Heart left ventricle (tissue), 16 donors: ENCODE measurements at regions not wholly inside any gene's neighbourhood (a gene's known extent, or its start where the extent isn't known, plus 50 kb on each side); places are given as distances from the start of the nearest gene placed in this dataset.

Source experiments
- ATAC-seq, 4 donors: fragments of 200-7000 bp; cut with Tn5 transposase; one replicate each; pipeline ENCODE4 v1.9.1; 2020 to 2022; ENCODE audit warnings: moderate library complexity in 4 of 4, mild to moderate bottlenecking in 3 of 4, moderate number of reproducible peaks in 1 of 4
- DNase-seq, 5 donors: peaks; one replicate each; pipeline ENCODE4 v3.0.0-alpha.2; 2020
- H3K27ac ChIP-seq, 12 donors: fragments of 200-600 bp; sonication (generic) in 4 of 12; one replicate each; pipeline versions ENCODE4 v1.5.0 to v1.8.0; 2016 to 2022; ENCODE audit warnings: mild to moderate bottlenecking in 2 of 12
- H3K27me3 ChIP-seq, 9 donors: fragments of 200-600 bp; sonication (generic) in 2 of 9; one replicate each; pipeline versions ENCODE4 v1.5.1 to v1.8.0; 2016 to 2022; ENCODE audit warnings: mild to moderate bottlenecking in 3 of 9
- H3K36me3 ChIP-seq, 9 donors: fragments of 200-600 bp; sonication (generic) in 2 of 9; one replicate each; pipeline versions ENCODE4 v1.5.0 to v1.8.0; 2018 to 2022; ENCODE audit warnings: mild to moderate bottlenecking in 2 of 9
- H3K4me1 ChIP-seq, 12 donors: fragments of 200-600 bp; sonication (generic) in 4 of 12; one replicate each; pipeline versions ENCODE4 v1.5.0 to v1.8.0; 2016 to 2022; ENCODE audit warnings: mild to moderate bottlenecking in 3 of 12
- H3K4me3 ChIP-seq, 12 donors: fragments of 200-600 bp; sonication (generic) in 4 of 12; one replicate each; pipeline versions ENCODE4 v1.5.0 to v1.8.0; 2017 to 2022; ENCODE audit warnings: mild to moderate bottlenecking in 9 of 12, moderate library complexity in 4 of 12
- H3K9me3 ChIP-seq, 12 donors: fragments of 200-600 bp; sonication (generic) in 4 of 12; one replicate each; pipeline versions ENCODE4 v1.5.0 to v1.8.0; 2016 to 2022; ENCODE audit warnings: mild to moderate bottlenecking in 1 of 12
- CTCF ChIP-seq, 12 donors: fragments of 200-600 bp; sonication (generic) in 4 of 12; IDR thresholded peaks; one replicate each; pipeline versions ENCODE4 v1.5.0 to v1.8.0; 2018 to 2022; ENCODE audit warnings: antibody characterized with exemption in 12 of 12, mild to moderate bottlenecking in 5 of 12
- POLR2A ChIP-seq, 2 donors: fragments of 450-650 bp; IDR thresholded peaks; one replicate each; pipeline ENCODE4 v1.6.1; 2017; ENCODE audit warnings: antibody characterized with exemption in 2 of 2, mild to moderate bottlenecking in 2 of 2, moderate library complexity in 2 of 2
- WGBS, 4 donors: extraction: QIAGEN DNeasy Blood & Tissue Kit in 2 of 4; methylation state at CpG; one replicate each; pipeline versions ENCODE4 v1.1.5 to v1.1.7; 2013 to 2018; 5-methylcytosine and 5-hydroxymethylcytosine counted together
- intact Hi-C, 10 donors: fragments of 100-400 bp; cut with DNase I; formaldehyde crosslinking; loops; one replicate each; pipeline versions ENCODE4 v1.11.1 to v1.14.2; 2022
- donor health status: ischemic (EF 13 %, LVEDD 7.1; RV severe dilation, severe dysfunction).
- donor health status: healthy with polysubstance abuse.
- donor health status: DM: no; HTN: yes; CAD: no.
- donor health status: DM: no; HTN: no; CAD: no.
- donor health status: ischemic (EF 25% LVEDD 6.9; RV normal size, moderate dysfunction).
- donor health status: ischemic (EF 25% LVEDD 5.7; RV mildly dilated, moderate dysfunction).
- donor health status: healthy.
- donor health status: DM: yes; HTN: yes; CAD: no.
- donor health status: ischemic (EF 35%, LVEDD 5.7; RV mildly dilated, moderate dysfunction).
- donor health status: nonischemic (EF 11% LVEDD 7.7; RV severe dilation, severe dysfunction).
- donor health status: DM: yes; HTN: yes; CAD: no.
- donor health status: PGD.
- donor health status: ischemic (EF 29% LVEDD 5.4; RV normal size, mild dysfunction).
- donor health status: nonischemic (EF 23%, LVEDD 6.1; RV moderate dilation, normal function).

DNA sequence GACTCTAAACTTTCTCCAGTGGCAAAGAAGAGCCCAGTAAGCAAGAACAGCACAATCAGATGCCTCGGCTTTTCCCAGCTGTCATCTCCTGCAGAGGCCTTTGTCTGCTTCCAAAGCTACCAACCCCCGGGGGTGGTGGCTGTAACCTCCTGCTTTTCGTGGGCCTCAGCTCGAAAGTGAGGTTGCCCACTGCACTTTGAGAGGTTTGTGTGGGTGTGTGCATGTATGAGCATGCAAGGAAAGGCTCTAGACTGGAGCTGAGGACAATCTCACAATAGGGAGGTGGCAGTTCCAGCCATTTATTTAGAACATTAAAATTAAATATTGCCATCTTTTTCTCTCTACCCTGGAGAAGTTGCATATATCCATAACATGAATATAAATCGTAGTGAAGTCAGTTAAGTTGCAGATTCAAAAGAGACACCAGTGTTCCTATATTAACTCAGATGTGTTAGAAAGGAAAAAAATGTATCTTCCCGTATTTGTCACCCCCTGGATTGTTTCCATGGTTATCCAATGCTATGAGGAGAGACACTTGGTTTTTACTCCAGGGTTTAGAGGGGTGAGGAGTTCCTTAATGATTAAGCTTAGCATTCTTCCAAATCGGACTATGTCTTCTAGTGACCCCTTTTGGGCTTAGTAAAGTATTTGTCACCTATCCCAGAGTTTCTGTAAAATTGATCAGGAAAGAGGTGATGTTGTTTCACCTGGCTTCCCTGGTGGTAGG lies 781.1 kb downstream of the INHBA start:
- Histone ChIP-seq H3K9me3 (no peaks in the 10 kb centered on the region), H3K36me3 (no peaks in the 10 kb centered on the region), H3K4me1 (peaks cover 0 to 8% (median 0%) of the 10 kb centered on the region in 12 donors), H3K4me3 (no peak overlapping the region), H3K27ac (no peak overlapping the region), H3K27me3 (no peaks in the 10 kb centered on the region)
- no peak for ATAC-seq
- TF ChIP-seq POLR2A (IDR thresholded peaks at IDR 0.05) (no peak), CTCF (IDR thresholded peaks at IDR 0.05) (no peak)
- 77 to 83% (median 81%) methylated on average over 7 of the region's 7 CpGs for WGBS, 4 donors
- intact Hi-C loops = no loop called here
- DNase-seq = no peak

GRCh38 chr7:40918701-40919271 lies 784.0 kb downstream of the SUGCT start:
- no peak for TF ChIP-seq POLR2A (IDR thresholded peaks at IDR 0.05)
- no peak for TF ChIP-seq CTCF (IDR thresholded peaks at IDR 0.05)
- DNase-seq = no peak
- 51 to 54% (median 52%) methylated on average over 2 of the region's 2 CpGs for WGBS, 4 donors
- peak in 3 of 4 donors; percentile 45 to 77 (median 51) for ATAC-seq
- Histone ChIP-seq H3K9me3 (no peaks in the 10 kb centered on the region), H3K27ac (no peak overlapping the region), H3K4me3 (no peak overlapping the region), H3K36me3 (no peaks in the 10 kb centered on the region), H3K27me3 (no peaks in the 10 kb centered on the region), H3K4me1 (peaks cover 0 to 8% (median 0%) of the 10 kb centered on the region in 12 donors)
- intact Hi-C loops = no loop called here

GRCh38 chr7:40916813-40917212 lies 782.0 kb downstream of the SUGCT start:
- Histone ChIP-seq H3K4me3 (no peak overlapping the region), H3K36me3 (no peaks in the 10 kb centered on the region), H3K4me1 (peaks cover 0 to 8% (median 0%) of the 10 kb centered on the region in 12 donors), H3K27me3 (no peaks in the 10 kb centered on the region), H3K9me3 (no peaks in the 10 kb centered on the region), H3K27ac (no peak overlapping the region)
- ATAC-seq = no peak
- 83 to 92% (median 90%) methylated on average over 2 of the region's 2 CpGs for whole genome bisulfite sequencing, 4 donors
- no peak for TF ChIP-seq POLR2A (IDR thresholded peaks at IDR 0.05)
- DNase-seq = no peak
- intact Hi-C loops = no loop called here

DNA sequence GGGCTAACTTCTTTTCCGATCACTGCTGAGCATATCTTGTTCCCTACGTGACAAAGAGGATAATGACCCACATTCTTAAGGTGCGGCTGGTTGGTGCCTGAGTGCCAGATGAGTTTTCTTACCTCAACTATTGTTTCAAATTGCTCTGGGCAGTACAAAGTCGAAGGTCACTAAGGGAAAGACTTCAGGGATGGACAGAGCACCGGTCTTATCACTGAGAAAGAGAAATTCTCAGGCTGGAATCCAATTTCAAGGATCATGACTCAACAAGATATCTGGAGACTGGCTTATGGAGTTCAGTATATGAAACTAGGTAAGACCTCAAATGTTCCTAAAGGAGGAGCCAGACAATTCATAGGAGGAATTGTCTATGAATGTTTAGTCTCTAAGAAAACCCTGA lies 780.3 kb downstream of the SUGCT start:
- DNase-seq (no peak), ATAC-seq (no peak)
- H3K36me3 ChIP-seq = no peaks in the 10 kb centered on the region
- WGBS, 4 donors = 70 to 76% (median 74%) methylated on average over 5 of the region's 5 CpGs
- TF ChIP-seq CTCF (IDR thresholded peaks at IDR 0.05) (no peak), POLR2A (IDR thresholded peaks at IDR 0.05) (no peak)
- no peaks in the 10 kb centered on the region for H3K9me3 ChIP-seq
- no peak overlapping the region for H3K27ac ChIP-seq
- no peak overlapping the region for H3K4me3 ChIP-seq
- no peaks in the 10 kb centered on the region for H3K27me3 ChIP-seq
- intact Hi-C loops = no loop called here
- peaks cover 0 to 8% (median 0%) of the 10 kb centered on the region in 12 donors for H3K4me1 ChIP-seq
